ENCODE measurements at regions not wholly inside any gene's neighbourhood (a gene's known extent, or its start where the extent isn't known, plus 50 kb on each side); places are given as distances from the start of the nearest gene placed in this dataset.

- H3K36me3 ChIP-seq (ENCODE audit: low read depth), result no peaks in the 10 kb centered on the region
- no peak for TF ChIP-seq CTCF (IDR thresholded peaks at IDR 0.05)
- intact Hi-C loops (cut with DNase I, micrococcal nuclease), result no loop called here
- no peak for DNase-seq
- H3K4me1 ChIP-seq (ENCODE audit: low read depth), result no peaks in the 10 kb centered on the region
- no peaks in the 10 kb centered on the region for H3K9me3 ChIP-seq
- H3K4me3 ChIP-seq, result no peak overlapping the region
- ATAC-seq, result no peak
Measured at GRCh38 chr1:238672806-238673205, 713.6 kb upstream of the CHRM3 start.

- no peak for DNase-seq
- no peak for ATAC-seq
- Histone ChIP-seq H3K9me3 (no peaks in the 10 kb centered on the region), H3K4me1 (ENCODE audit: low read depth) (no peaks in the 10 kb centered on the region), H3K4me3 (no peak overlapping the region), H3K36me3 (ENCODE audit: low read depth) (no peaks in the 10 kb centered on the region)
- intact Hi-C loops (cut with DNase I, micrococcal nuclease), result no loop called here
- TF ChIP-seq CTCF (IDR thresholded peaks at IDR 0.05), result no peak
Measured at GRCh38 chr1:238672262-238672661, 714.1 kb upstream of the CHRM3 start.

DNA sequence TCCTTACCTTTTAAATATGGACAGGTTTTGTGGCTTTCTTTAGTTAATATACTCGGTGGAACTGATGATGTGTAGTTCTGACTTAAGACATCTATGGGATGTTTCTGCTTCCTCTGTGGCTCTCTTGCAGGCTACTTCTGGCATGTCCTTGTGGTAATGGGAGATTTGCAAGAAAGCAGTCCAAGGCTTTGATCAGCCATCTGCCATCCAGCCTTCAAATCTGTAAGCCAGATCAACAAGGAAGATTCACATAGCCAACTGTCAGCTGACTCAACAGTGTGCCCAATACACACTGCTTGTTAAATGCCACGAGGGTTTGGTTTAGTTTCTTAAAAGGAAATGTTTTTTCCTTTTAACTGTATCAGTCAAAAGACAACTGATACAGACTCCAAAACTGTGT is 722.2 kb upstream of the CHRM3 start:
- no peak for DNase-seq
- intact Hi-C loops (cut with DNase I, micrococcal nuclease), result no loop called here
- H3K4me3 ChIP-seq, result no peak overlapping the region
- H3K9me3 ChIP-seq, result no peaks in the 10 kb centered on the region
- no peaks in the 10 kb centered on the region for H3K4me1 ChIP-seq (ENCODE audit: low read depth)
- no peak for ATAC-seq
- no peak for TF ChIP-seq CTCF (IDR thresholded peaks at IDR 0.05)
- H3K36me3 ChIP-seq (ENCODE audit: low read depth), result no peaks in the 10 kb centered on the region

- H3K4me3 ChIP-seq, result no peak overlapping the region
- DNase-seq, result no peak
- intact Hi-C loops (cut with DNase I, micrococcal nuclease), result no loop called here
- no peak for TF ChIP-seq CTCF (IDR thresholded peaks at IDR 0.05)
- no peaks in the 10 kb centered on the region for H3K9me3 ChIP-seq
- no peaks in the 10 kb centered on the region for H3K36me3 ChIP-seq (ENCODE audit: low read depth)
- ATAC-seq, result no peak
- H3K4me1 ChIP-seq (ENCODE audit: low read depth), result no peaks in the 10 kb centered on the region
Measured at GRCh38 chr1:238660849-238661248, 725.5 kb upstream of the CHRM3 start.

DNA sequence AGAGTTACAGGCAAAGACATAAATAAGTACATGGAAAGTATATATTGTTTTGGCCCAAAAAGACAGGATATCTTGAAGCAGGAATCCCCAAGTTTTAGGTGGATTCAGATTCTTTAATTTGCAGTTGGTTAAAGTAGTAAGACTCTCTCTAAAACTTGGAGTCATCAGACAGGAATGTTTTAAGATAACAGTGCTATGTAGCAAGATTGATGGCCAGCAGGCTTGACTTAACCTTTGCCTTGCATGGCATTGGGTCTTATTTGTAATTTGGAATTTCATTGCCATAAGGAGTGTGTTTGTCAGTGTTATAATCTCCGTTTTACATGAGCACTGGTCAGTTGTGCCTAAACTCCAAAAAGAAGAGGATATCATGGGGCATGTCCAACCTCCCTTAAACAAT is 727.6 kb upstream of the CHRM3 start:
- Histone ChIP-seq H3K36me3 (ENCODE audit: low read depth) (no peaks in the 10 kb centered on the region), H3K9me3 (no peaks in the 10 kb centered on the region), H3K4me3 (no peak overlapping the region), H3K4me1 (ENCODE audit: low read depth) (no peaks in the 10 kb centered on the region)
- DNase-seq (no peak), ATAC-seq (no peak)
- no peak for TF ChIP-seq CTCF (IDR thresholded peaks at IDR 0.05)
- intact Hi-C loops (cut with DNase I, micrococcal nuclease), result no loop called here

DNA sequence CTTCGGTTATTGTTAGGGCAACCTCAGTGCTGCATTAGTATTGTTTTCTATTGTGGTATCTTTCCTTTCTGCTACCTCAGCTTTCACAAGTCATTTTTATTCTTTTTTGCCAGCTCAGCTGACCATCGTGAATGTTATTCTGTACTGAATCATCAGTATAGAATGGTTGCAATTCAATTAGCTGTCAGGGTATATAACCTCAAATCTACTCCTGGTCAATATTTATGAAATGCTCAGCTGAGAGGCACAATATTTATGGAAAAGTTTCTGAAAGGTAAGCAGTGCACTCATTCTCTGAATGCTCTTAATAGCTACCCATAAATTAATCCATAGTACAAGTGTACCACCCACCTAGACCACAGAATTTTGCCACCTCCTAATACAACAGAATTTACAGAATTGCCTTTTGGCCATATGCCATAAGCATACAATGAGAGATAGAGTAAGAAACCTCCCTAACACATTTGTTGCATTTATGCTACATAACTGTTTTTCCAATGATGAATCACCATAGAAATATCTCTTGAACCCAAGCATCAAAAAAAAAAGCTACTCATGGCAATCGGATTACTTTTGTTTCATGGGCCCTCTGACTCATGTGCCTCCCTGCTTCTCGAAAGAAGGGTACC is 732.6 kb upstream of the CHRM3 start:
- DNase-seq (no peak), ATAC-seq (no peak)
- intact Hi-C loops (cut with DNase I, micrococcal nuclease), result no loop called here
- no peak overlapping the region for H3K4me3 ChIP-seq
- H3K36me3 ChIP-seq (ENCODE audit: low read depth), result no peaks in the 10 kb centered on the region
- no peak for TF ChIP-seq CTCF (IDR thresholded peaks at IDR 0.05)
- no peaks in the 10 kb centered on the region for H3K9me3 ChIP-seq
- H3K4me1 ChIP-seq (ENCODE audit: low read depth), result no peaks in the 10 kb centered on the region

Measured in mucosa of descending colon (tissue), 3 donors.